ENCODE measurements at regions not wholly inside any gene's neighbourhood (a gene's known extent, or its start where the extent isn't known, plus 50 kb on each side); places are given as distances from the start of the nearest gene placed in this dataset.

- Histone ChIP-seq H3K4me3 (no peak overlapping the region), H3K27ac (no peak overlapping the region), H3K27me3 (no peaks in the 10 kb centered on the region), H3K9me3 (no peaks in the 10 kb centered on the region), H3K36me3 (no peaks in the 10 kb centered on the region), H3K4me1 (no peaks in the 10 kb centered on the region)
- TF ChIP-seq EP300 (IDR thresholded peaks at IDR 0.05) (no peak), POLR2A (IDR thresholded peaks at IDR 0.05) (no peak), CTCF (IDR thresholded peaks at IDR 0.05) (no peak), POLR2AphosphoS5 (IDR thresholded peaks at IDR 0.05) (no peak)
- ATAC-seq (ENCODE audit: low FRiP score in 2 of 2) (no peak), DNase-seq (no peak)
- 86 to 95% methylated on average over 2 of the region's 2 CpGs for WGBS, 2 donors
These were observed 225.1 kb upstream of the MPPED2 start for GRCh38 chr11:30811226-30811755.

- TF ChIP-seq CTCF (IDR thresholded peaks at IDR 0.05) (no peak), EP300 (IDR thresholded peaks at IDR 0.05) (no peak), POLR2A (IDR thresholded peaks at IDR 0.05) (no peak), POLR2AphosphoS5 (IDR thresholded peaks at IDR 0.05) (no peak)
- WGBS, 2 donors = 90 to 93% methylated on average over 2 of the region's 2 CpGs
- ATAC-seq (ENCODE audit: low FRiP score in 2 of 2) = no peak
These were observed 224.0 kb upstream of the MPPED2 start for GRCh38 chr11:30810116-30810515.

GRCh38 chr11:30801357-30801756 lies 215.2 kb upstream of the MPPED2 start:
- no peaks in the 10 kb centered on the region for H3K9me3 ChIP-seq
- no peaks in the 10 kb centered on the region for H3K36me3 ChIP-seq
- no peaks in the 10 kb centered on the region for H3K27me3 ChIP-seq
- 30 to 43% methylated on average over 4 of the region's 4 CpGs for WGBS, 2 donors
- no peak overlapping the region for H3K27ac ChIP-seq
- TF ChIP-seq POLR2A (IDR thresholded peaks at IDR 0.05) (no peak), CTCF (IDR thresholded peaks at IDR 0.05) (no peak), POLR2AphosphoS5 (IDR thresholded peaks at IDR 0.05) (no peak), EP300 (IDR thresholded peaks at IDR 0.05) (no peak)
- no peak overlapping the region for H3K4me3 ChIP-seq
- H3K4me1 ChIP-seq = no peaks in the 10 kb centered on the region
- ATAC-seq (ENCODE audit: low FRiP score in 2 of 2) = no peak
- DNase-seq = no peak

More at GRCh38 chr11:30810116-30810515, 224.0 kb upstream of the MPPED2 start:
- H3K27ac ChIP-seq = no peak overlapping the region
- no peak overlapping the region for H3K4me3 ChIP-seq
- H3K27me3 ChIP-seq = no peaks in the 10 kb centered on the region
- no peak for DNase-seq
- H3K9me3 ChIP-seq = no peaks in the 10 kb centered on the region
- H3K4me1 ChIP-seq = no peaks in the 10 kb centered on the region
- no peaks in the 10 kb centered on the region for H3K36me3 ChIP-seq

- ATAC-seq (ENCODE audit: low FRiP score in 2 of 2) = no peak
- Histone ChIP-seq H3K36me3 (no peaks in the 10 kb centered on the region), H3K27me3 (no peaks in the 10 kb centered on the region), H3K27ac (no peak overlapping the region), H3K4me3 (no peak overlapping the region), H3K9me3 (no peaks in the 10 kb centered on the region), H3K4me1 (no peaks in the 10 kb centered on the region)
- no peak for DNase-seq
- TF ChIP-seq CTCF (IDR thresholded peaks at IDR 0.05) (no peak), EP300 (IDR thresholded peaks at IDR 0.05) (no peak), POLR2AphosphoS5 (IDR thresholded peaks at IDR 0.05) (no peak), POLR2A (IDR thresholded peaks at IDR 0.05) (no peak)
These were observed 214.8 kb upstream of the MPPED2 start for GRCh38 chr11:30800904-30801303.

GRCh38 chr11:30798547-30799236 lies 212.5 kb upstream of the MPPED2 start:
- 81 to 85% methylated on average over 3 of the region's 3 CpGs for WGBS, 2 donors
- H3K27me3 ChIP-seq = no peaks in the 10 kb centered on the region
- H3K9me3 ChIP-seq = no peaks in the 10 kb centered on the region
- no peaks in the 10 kb centered on the region for H3K36me3 ChIP-seq
- no peaks in the 10 kb centered on the region for H3K4me1 ChIP-seq
- ATAC-seq (ENCODE audit: low FRiP score in 2 of 2) (no peak), DNase-seq (no peak)
- H3K4me3 ChIP-seq = no peak overlapping the region
- no peak overlapping the region for H3K27ac ChIP-seq
- TF ChIP-seq POLR2AphosphoS5 (IDR thresholded peaks at IDR 0.05) (no peak), POLR2A (IDR thresholded peaks at IDR 0.05) (no peak)
